Right atrium auricular region (tissue), 2 donors: ENCODE measurements at regions not wholly inside any gene's neighbourhood (a gene's known extent, or its start where the extent isn't known, plus 50 kb on each side); places are given as distances from the start of the nearest gene placed in this dataset.

Source experiments
- DNase-seq: peaks from one replicate; pipeline ENCODE4 v3.0.0-alpha.2; 2019; ENCODE audit warnings: low spot score
- H3K27ac ChIP-seq, 2 donors: fragments of 200-600 bp; sonication (generic); 1 replicate in 1 of 2; 2 replicates in 1 of 2; pipeline ENCODE4 v1.5.1; 2016 to 2019
- H3K27me3 ChIP-seq, 2 donors: fragments of 200-600 bp; sonication (generic); one replicate each; pipeline versions ENCODE4 v1.5.1 to v1.6.0; 2017 to 2019
- H3K36me3 ChIP-seq: fragments of 200-600 bp; sonication (generic); one replicate; pipeline ENCODE4 v1.5.1; 2016
- H3K4me1 ChIP-seq, 2 donors: fragments of 200-600 bp; sonication (generic); one replicate each; pipeline versions ENCODE4 v1.5.1 to v1.6.0; 2017 to 2019
- H3K4me3 ChIP-seq, 2 donors: fragments of 200-600 bp; sonication (generic); 1 replicate in 1 of 2; 2 replicates in 1 of 2; pipeline ENCODE4 v1.5.1; 2017 to 2019; ENCODE audit warnings: mild to moderate bottlenecking in 1 of 2, moderate library complexity in 1 of 2
- H3K9me3 ChIP-seq, 2 donors: fragments of 200-600 bp; sonication (generic); one replicate each; pipeline ENCODE4 v1.5.1; 2019
- TF ChIP-seq, protein P1 (sequence below), 2 donors: fragments of 200-600 bp; sonication (generic); IDR thresholded peaks; one replicate each; pipeline ENCODE4 v1.5.1; 2019; ENCODE audit warnings: antibody characterized with exemption in 2 of 2

DNA sequence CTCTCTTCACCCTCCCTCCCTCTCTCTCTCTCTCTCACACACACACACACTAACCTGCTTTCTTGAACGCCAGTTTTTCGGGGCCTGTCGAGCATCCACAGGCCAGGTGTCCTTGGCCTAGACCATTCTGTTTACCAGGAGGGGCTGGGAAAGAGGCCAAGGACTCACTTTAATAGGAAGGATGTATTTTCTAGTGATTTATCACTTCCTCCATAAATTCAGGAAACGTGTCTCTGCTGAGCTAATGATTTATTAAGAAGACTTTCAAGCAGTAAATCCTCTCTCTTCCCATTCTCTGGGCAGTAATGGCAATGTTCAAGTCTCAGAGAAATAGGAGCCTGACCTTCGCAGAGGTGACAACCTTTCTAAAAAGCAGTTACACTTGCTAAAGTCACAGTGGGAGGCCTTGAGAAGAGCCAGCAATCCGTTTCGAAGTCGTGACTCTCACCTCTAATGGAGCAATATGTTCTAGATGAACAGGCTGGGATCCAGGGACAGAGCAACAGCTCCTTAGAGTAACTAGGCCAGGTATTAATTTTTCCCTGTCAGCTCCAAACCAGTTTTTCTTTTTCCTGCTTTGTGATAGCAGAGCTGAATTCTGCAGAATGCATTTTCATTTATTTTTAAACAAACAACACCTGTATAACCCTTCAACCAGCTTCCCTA lies 1357.5 kb upstream of the SORCS1 start:
- Histone ChIP-seq H3K9me3 (no peaks in the 10 kb centered on the region), H3K4me1 (no peaks in the 10 kb centered on the region), H3K27me3 (no peaks in the 10 kb centered on the region), H3K36me3 (no peaks in the 10 kb centered on the region), H3K4me3 (no peak overlapping the region), H3K27ac (no peak overlapping the region)
- TF ChIP-seq, protein P1, sequence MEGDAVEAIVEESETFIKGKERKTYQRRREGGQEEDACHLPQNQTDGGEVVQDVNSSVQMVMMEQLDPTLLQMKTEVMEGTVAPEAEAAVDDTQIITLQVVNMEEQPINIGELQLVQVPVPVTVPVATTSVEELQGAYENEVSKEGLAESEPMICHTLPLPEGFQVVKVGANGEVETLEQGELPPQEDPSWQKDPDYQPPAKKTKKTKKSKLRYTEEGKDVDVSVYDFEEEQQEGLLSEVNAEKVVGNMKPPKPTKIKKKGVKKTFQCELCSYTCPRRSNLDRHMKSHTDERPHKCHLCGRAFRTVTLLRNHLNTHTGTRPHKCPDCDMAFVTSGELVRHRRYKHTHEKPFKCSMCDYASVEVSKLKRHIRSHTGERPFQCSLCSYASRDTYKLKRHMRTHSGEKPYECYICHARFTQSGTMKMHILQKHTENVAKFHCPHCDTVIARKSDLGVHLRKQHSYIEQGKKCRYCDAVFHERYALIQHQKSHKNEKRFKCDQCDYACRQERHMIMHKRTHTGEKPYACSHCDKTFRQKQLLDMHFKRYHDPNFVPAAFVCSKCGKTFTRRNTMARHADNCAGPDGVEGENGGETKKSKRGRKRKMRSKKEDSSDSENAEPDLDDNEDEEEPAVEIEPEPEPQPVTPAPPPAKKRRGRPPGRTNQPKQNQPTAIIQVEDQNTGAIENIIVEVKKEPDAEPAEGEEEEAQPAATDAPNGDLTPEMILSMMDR (IDR thresholded peaks at IDR 0.05), result no peak
- no peak for DNase-seq

DNA sequence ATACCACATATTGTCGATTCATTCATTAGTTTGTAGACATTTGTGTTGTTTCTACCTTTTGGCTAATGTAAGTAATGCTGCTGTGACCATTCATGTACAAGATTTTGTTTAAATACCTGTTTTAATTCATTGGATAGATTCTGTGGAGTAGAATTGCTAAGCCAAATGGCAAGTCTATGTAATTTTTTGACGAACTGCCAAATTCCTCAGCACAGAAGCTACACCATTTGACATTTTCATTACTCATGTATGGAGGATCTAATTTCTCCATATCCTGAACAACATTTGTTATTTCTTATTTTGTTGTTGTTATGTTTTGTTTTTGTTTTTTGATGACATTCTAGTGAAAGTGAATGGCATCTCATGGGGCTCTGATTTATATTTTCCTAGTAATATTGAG lies 1351.3 kb upstream of the SORCS1 start:
- H3K9me3 ChIP-seq, result no peaks in the 10 kb centered on the region
- H3K27ac ChIP-seq, result no peak overlapping the region
- no peaks in the 10 kb centered on the region for H3K27me3 ChIP-seq
- H3K36me3 ChIP-seq, result no peaks in the 10 kb centered on the region
- DNase-seq, result no peak
- H3K4me3 ChIP-seq, result no peak overlapping the region
- H3K4me1 ChIP-seq, result no peaks in the 10 kb centered on the region
- TF ChIP-seq, protein P1 (IDR thresholded peaks at IDR 0.05), result no peak

DNA sequence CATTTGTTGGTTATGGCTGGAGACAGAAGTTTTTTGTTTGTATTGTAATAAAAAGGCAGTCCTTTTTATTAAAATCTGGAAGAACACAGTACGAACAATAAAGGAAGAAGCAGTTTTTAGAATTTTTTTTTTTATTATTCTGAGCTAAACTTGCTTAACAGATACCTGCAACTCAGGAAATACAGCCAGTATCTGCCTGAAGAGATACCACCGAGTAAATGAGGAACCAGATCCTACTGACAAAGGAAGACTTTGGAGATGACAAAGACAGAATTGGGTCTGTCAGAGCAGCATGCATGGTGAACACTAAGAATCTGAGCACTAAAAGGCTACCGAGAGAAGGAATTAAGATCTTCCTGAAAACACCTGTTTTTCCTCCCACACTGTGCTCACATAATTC lies 1335.9 kb upstream of the SORCS1 start:
- DNase-seq, result no peak
- Histone ChIP-seq H3K27me3 (no peaks in the 10 kb centered on the region), H3K4me3 (no peak overlapping the region), H3K4me1 (no peaks in the 10 kb centered on the region), H3K27ac (no peak overlapping the region), H3K9me3 (peaks cover 0 to 6% of the 10 kb centered on the region in 2 donors), H3K36me3 (no peaks in the 10 kb centered on the region)
- TF ChIP-seq, protein P1 (IDR thresholded peaks at IDR 0.05), result no peak

DNA sequence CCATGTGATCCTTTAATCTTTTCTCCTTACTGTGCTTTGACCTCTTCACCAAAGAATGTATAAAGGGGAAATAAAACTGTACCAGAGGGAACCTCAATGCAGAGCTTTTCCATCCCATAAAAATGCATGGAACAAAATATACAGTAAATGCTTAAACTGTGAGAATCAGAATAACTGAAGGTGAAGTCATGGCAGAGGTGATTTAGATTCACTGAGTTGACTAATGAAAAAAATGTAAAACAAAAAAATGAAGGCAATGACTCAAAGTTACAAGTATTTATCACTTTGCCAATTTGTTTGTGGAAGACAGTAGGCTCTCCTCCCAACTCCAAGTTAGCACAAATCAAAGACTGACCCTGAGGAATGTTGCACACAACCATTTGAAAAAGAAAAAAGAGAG lies 1331.6 kb upstream of the SORCS1 start:
- Histone ChIP-seq H3K36me3 (no peaks in the 10 kb centered on the region), H3K4me3 (no peak overlapping the region), H3K4me1 (no peaks in the 10 kb centered on the region), H3K9me3 (no peaks in the 10 kb centered on the region), H3K27me3 (no peaks in the 10 kb centered on the region), H3K27ac (no peak overlapping the region)
- TF ChIP-seq, protein P1 (IDR thresholded peaks at IDR 0.05), result no peak
- no peak for DNase-seq

GRCh38 chr10:108490944-108491343 lies 1326.4 kb upstream of the SORCS1 start:
- no peaks in the 10 kb centered on the region for H3K9me3 ChIP-seq
- H3K4me3 ChIP-seq, result no peak overlapping the region
- H3K27ac ChIP-seq, result no peak overlapping the region
- TF ChIP-seq, protein P1 (IDR thresholded peaks at IDR 0.05), result no peak
- H3K4me1 ChIP-seq, result no peaks in the 10 kb centered on the region
- H3K27me3 ChIP-seq, result no peaks in the 10 kb centered on the region
- DNase-seq, result no peak
- no peaks in the 10 kb centered on the region for H3K36me3 ChIP-seq

GRCh38 chr10:108471420-108471819 lies 1306.9 kb upstream of the SORCS1 start:
- no peak for DNase-seq
- Histone ChIP-seq H3K4me1 (no peaks in the 10 kb centered on the region), H3K36me3 (no peaks in the 10 kb centered on the region), H3K9me3 (no peaks in the 10 kb centered on the region), H3K27ac (no peak overlapping the region), H3K27me3 (peaks cover 0 to 3% of the 10 kb centered on the region in 2 donors), H3K4me3 (no peak overlapping the region)
- TF ChIP-seq, protein P1 (IDR thresholded peaks at IDR 0.05), result no peak
